Keratinocyte (primary cell): ENCODE measurements at regions not wholly inside any gene's neighbourhood (a gene's known extent, or its start where the extent isn't known, plus 50 kb on each side); places are given as distances from the start of the nearest gene placed in this dataset.

ENCODE experiments used
- EZH2 ChIP-seq: IDR thresholded peaks from one replicate; pipeline ENCODE4 v1.6.1; 2012; ENCODE audit warnings: inconsistent platforms, mild to moderate bottlenecking, low read length, moderate library complexity
- TF ChIP-seq, protein P1 (sequence below), 3 experiments: IDR thresholded peaks in 1 of 3; conservative IDR thresholded peaks in 1 of 3; optimal IDR thresholded peaks in 1 of 3; 2 replicates in 2 of 3; 3 replicates in 1 of 3; pipeline versions ENCODE3 to v1.5.1; 2011; ENCODE audit warnings: low read length in 3 of 3, mild to moderate bottlenecking in 3 of 3, moderate library complexity in 2 of 3, control low read depth in 1 of 3, inconsistent platforms in 1 of 3; ENCODE audit not compliant: insufficient read depth in 2 of 3; ENCODE audit errors: extremely low read depth in 1 of 3

DNA sequence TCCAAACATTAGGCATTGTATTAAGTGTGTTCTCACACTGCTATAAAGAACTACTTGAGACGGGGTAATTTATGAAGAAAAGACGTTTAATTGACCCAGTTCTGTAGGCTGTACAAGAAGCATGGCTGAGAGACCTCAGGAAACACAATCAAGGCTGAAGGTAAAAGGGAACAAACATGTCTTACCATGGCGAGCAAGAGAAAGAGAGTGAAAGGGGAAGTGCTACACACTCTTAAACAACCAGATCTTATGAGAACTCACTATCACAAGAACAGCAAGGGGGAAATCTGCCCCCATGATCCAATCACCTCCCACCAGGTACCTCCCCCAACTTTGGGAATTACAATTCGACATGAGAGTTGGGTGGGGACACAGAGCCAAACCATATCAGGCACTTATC lies 86.6 kb upstream of the TOP1 start:
- TF ChIP-seq, protein P1, sequence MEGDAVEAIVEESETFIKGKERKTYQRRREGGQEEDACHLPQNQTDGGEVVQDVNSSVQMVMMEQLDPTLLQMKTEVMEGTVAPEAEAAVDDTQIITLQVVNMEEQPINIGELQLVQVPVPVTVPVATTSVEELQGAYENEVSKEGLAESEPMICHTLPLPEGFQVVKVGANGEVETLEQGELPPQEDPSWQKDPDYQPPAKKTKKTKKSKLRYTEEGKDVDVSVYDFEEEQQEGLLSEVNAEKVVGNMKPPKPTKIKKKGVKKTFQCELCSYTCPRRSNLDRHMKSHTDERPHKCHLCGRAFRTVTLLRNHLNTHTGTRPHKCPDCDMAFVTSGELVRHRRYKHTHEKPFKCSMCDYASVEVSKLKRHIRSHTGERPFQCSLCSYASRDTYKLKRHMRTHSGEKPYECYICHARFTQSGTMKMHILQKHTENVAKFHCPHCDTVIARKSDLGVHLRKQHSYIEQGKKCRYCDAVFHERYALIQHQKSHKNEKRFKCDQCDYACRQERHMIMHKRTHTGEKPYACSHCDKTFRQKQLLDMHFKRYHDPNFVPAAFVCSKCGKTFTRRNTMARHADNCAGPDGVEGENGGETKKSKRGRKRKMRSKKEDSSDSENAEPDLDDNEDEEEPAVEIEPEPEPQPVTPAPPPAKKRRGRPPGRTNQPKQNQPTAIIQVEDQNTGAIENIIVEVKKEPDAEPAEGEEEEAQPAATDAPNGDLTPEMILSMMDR (optimal IDR thresholded peaks at IDR 0.05 in 1 of 3, IDR thresholded peaks at IDR 0.05 in 1 of 3, conservative IDR thresholded peaks at IDR 0.05 in 1 of 3; ENCODE audit: extremely low read depth in 1 of 3, insufficient read depth in 2 of 3, low read length in 3 of 3), result no peak
- no peak for TF ChIP-seq EZH2
